Parathyroid adenoma (tissue), 2 donors: ENCODE measurements at regions not wholly inside any gene's neighbourhood (a gene's known extent, or its start where the extent isn't known, plus 50 kb on each side); places are given as distances from the start of the nearest gene placed in this dataset.

Source experiments
- H2AFZ ChIP-seq: fragments of 300-600 bp; sonication (generic); one replicate; pipeline ENCODE4 v1.7.0; 2017; ENCODE audit warnings: antibody characterized with exemption, mild to moderate bottlenecking
- H3K27ac ChIP-seq: fragments of 300-600 bp; sonication (generic); one replicate; pipeline ENCODE4 v1.7.0; 2017
- H3K27me3 ChIP-seq: fragments of 300-600 bp; sonication (generic); one replicate; pipeline ENCODE4 v1.7.0; 2017; ENCODE audit warnings: low read length; ENCODE audit not compliant: control insufficient read depth, insufficient read depth
- H3K36me3 ChIP-seq: fragments of 300-600 bp; sonication (generic); one replicate; pipeline ENCODE4 v1.7.0; 2017; ENCODE audit warnings: low read length; ENCODE audit not compliant: control insufficient read depth, insufficient read depth
- H3K4me1 ChIP-seq: fragments of 300-600 bp; sonication (generic); one replicate; pipeline ENCODE4 v1.7.0; 2017; ENCODE audit warnings: control low read depth
- H3K4me2 ChIP-seq: fragments of 300-600 bp; sonication (generic); one replicate; pipeline ENCODE4 v1.7.0; 2017; ENCODE audit warnings: low read length
- H3K4me3 ChIP-seq: fragments of 300-600 bp; sonication (generic); one replicate; pipeline ENCODE4 v1.7.0; 2017; ENCODE audit warnings: low read depth, low read length
- H3K79me2 ChIP-seq: fragments of 300-600 bp; sonication (generic); one replicate; pipeline ENCODE4 v1.7.0; 2017; ENCODE audit warnings: control low read depth
- H3K9ac ChIP-seq: fragments of 300-600 bp; sonication (generic); one replicate; pipeline ENCODE4 v1.7.0; 2017; ENCODE audit warnings: mild to moderate bottlenecking
- H3K9me3 ChIP-seq: fragments of 300-600 bp; sonication (generic); one replicate; pipeline ENCODE4 v1.7.0; 2017; ENCODE audit warnings: low read length; ENCODE audit not compliant: control insufficient read depth
- CTCF ChIP-seq: fragments of 300-600 bp; sonication (generic); IDR thresholded peaks from one replicate; pipeline ENCODE4 v1.7.0; 2017; ENCODE audit warnings: antibody characterized with exemption, mild to moderate bottlenecking
- donor health status: primary hyperparathyroidism.

- TF ChIP-seq CTCF: no peak
- Histone ChIP-seq H3K9me3 (no peaks in the 10 kb centered on the region), H3K27ac (no peak overlapping the region), H3K79me2 (no peaks in the 10 kb centered on the region), H3K4me3 (no peak overlapping the region), H3K4me1 (no peaks in the 10 kb centered on the region), H3K36me3 (no peaks in the 10 kb centered on the region), H2AFZ (no peak overlapping the region), H3K4me2 (no peak overlapping the region), H3K27me3 (no peaks in the 10 kb centered on the region), H3K9ac (no peak overlapping the region)
Measured at GRCh38 chr2:2599441-2599840, 268.4 kb upstream of the MYT1L start.

- Histone ChIP-seq H3K9me3 (no peaks in the 10 kb centered on the region), H2AFZ (no peak overlapping the region), H3K27ac (no peak overlapping the region), H3K9ac (no peak overlapping the region), H3K27me3 (no peaks in the 10 kb centered on the region), H3K4me3 (no peak overlapping the region), H3K4me1 (no peaks in the 10 kb centered on the region), H3K79me2 (no peaks in the 10 kb centered on the region), H3K36me3 (no peaks in the 10 kb centered on the region), H3K4me2 (no peak overlapping the region)
- no peak for TF ChIP-seq CTCF
Measured at GRCh38 chr2:2597712-2598111, 266.6 kb upstream of the MYT1L start.

- Histone ChIP-seq H3K36me3 (no peaks in the 10 kb centered on the region), H3K4me3 (no peak overlapping the region), H3K9ac (no peak overlapping the region), H3K27ac (no peak overlapping the region), H3K4me1 (no peaks in the 10 kb centered on the region), H3K4me2 (no peak overlapping the region), H2AFZ (no peak overlapping the region), H3K9me3 (no peaks in the 10 kb centered on the region), H3K79me2 (no peaks in the 10 kb centered on the region), H3K27me3 (no peaks in the 10 kb centered on the region)
- TF ChIP-seq CTCF: no peak
Measured at GRCh38 chr2:2591542-2591940, 260.5 kb upstream of the MYT1L start.

GRCh38 chr2:2590841-2591541, 259.9 kb upstream of the MYT1L start:
- Histone ChIP-seq H3K27me3 (no peaks in the 10 kb centered on the region), H3K4me2 (no peak overlapping the region), H2AFZ (no peak overlapping the region), H3K4me1 (no peaks in the 10 kb centered on the region), H3K79me2 (no peaks in the 10 kb centered on the region), H3K4me3 (no peak overlapping the region), H3K9me3 (no peaks in the 10 kb centered on the region), H3K9ac (no peak overlapping the region), H3K36me3 (no peaks in the 10 kb centered on the region), H3K27ac (no peak overlapping the region)
- TF ChIP-seq CTCF: no peak

GRCh38 chr2:2590141-2590540, 259.1 kb upstream of the MYT1L start:
- TF ChIP-seq CTCF: no peak

More at GRCh38 chr2:2590141-2590540, 259.1 kb upstream of the MYT1L start:
- no peak overlapping the region for H2AFZ ChIP-seq
- H3K4me1 ChIP-seq: no peaks in the 10 kb centered on the region
- H3K9ac ChIP-seq: no peak overlapping the region
- no peaks in the 10 kb centered on the region for H3K36me3 ChIP-seq
- no peak overlapping the region for H3K27ac ChIP-seq
- H3K4me3 ChIP-seq: no peak overlapping the region
- no peaks in the 10 kb centered on the region for H3K79me2 ChIP-seq
- no peak overlapping the region for H3K4me2 ChIP-seq
- no peaks in the 10 kb centered on the region for H3K9me3 ChIP-seq
- no peaks in the 10 kb centered on the region for H3K27me3 ChIP-seq
